ENCODE measurements at regions not wholly inside any gene's neighbourhood (a gene's known extent, or its start where the extent isn't known, plus 50 kb on each side); places are given as distances from the start of the nearest gene placed in this dataset.

- Mint-ChIP-seq H3K36me3 (ENCODE audit: low read depth) (no peaks in the 10 kb centered on the region), H3K9me3 (no peaks in the 10 kb centered on the region), H3K4me3 (no peak overlapping the region)
Observed at GRCh38 chr15:38896647-38897046, 332.0 kb upstream of the RASGRP1 start.

GRCh38 chr15:38897551-38897950 lies 332.9 kb upstream of the RASGRP1 start:
- Mint-ChIP-seq H3K9me3 (no peaks in the 10 kb centered on the region), H3K27ac (no peak overlapping the region), H3K27me3 (ENCODE audit: low read depth) (no peaks in the 10 kb centered on the region), H3K36me3 (ENCODE audit: low read depth) (no peaks in the 10 kb centered on the region), H3K4me3 (no peak overlapping the region), H3K4me1 (ENCODE audit: low read depth) (no peaks in the 10 kb centered on the region)

More at GRCh38 chr15:38896647-38897046, 332.0 kb upstream of the RASGRP1 start:
- no peaks in the 10 kb centered on the region for H3K4me1 Mint-ChIP-seq (ENCODE audit: low read depth)
- no peak overlapping the region for H3K27ac Mint-ChIP-seq
- H3K27me3 Mint-ChIP-seq (ENCODE audit: low read depth): no peaks in the 10 kb centered on the region

GRCh38 chr15:38898236-38898635 lies 333.6 kb upstream of the RASGRP1 start:
- no peak overlapping the region for H3K27ac Mint-ChIP-seq
- no peaks in the 10 kb centered on the region for H3K4me1 Mint-ChIP-seq (ENCODE audit: low read depth)
- no peaks in the 10 kb centered on the region for H3K9me3 Mint-ChIP-seq
- no peaks in the 10 kb centered on the region for H3K36me3 Mint-ChIP-seq (ENCODE audit: low read depth)
- H3K27me3 Mint-ChIP-seq (ENCODE audit: low read depth): no peaks in the 10 kb centered on the region
- H3K4me3 Mint-ChIP-seq: no peak overlapping the region

GRCh38 chr15:38899300-38899699 lies 334.7 kb upstream of the RASGRP1 start:
- no peak overlapping the region for H3K4me3 Mint-ChIP-seq
- H3K4me1 Mint-ChIP-seq (ENCODE audit: low read depth): no peaks in the 10 kb centered on the region
- H3K36me3 Mint-ChIP-seq (ENCODE audit: low read depth): no peaks in the 10 kb centered on the region
- H3K9me3 Mint-ChIP-seq: no peaks in the 10 kb centered on the region
- H3K27me3 Mint-ChIP-seq (ENCODE audit: low read depth): peaks cover 3% of the 10 kb centered on the region
- H3K27ac Mint-ChIP-seq: no peak overlapping the region

GRCh38 chr15:38904298-38904697 lies 339.7 kb upstream of the RASGRP1 start:
- H3K36me3 Mint-ChIP-seq (ENCODE audit: low read depth): no peaks in the 10 kb centered on the region
- H3K4me3 Mint-ChIP-seq: no peak overlapping the region
- H3K27ac Mint-ChIP-seq: no peak overlapping the region
- H3K9me3 Mint-ChIP-seq: no peaks in the 10 kb centered on the region
- no peaks in the 10 kb centered on the region for H3K4me1 Mint-ChIP-seq (ENCODE audit: low read depth)
- peaks cover 8% of the 10 kb centered on the region for H3K27me3 Mint-ChIP-seq (ENCODE audit: low read depth)

- Mint-ChIP-seq H3K36me3 (ENCODE audit: low read depth) (no peaks in the 10 kb centered on the region), H3K4me1 (ENCODE audit: low read depth) (no peaks in the 10 kb centered on the region), H3K4me3 (no peak overlapping the region), H3K9me3 (no peaks in the 10 kb centered on the region), H3K27ac (no peak overlapping the region), H3K27me3 (ENCODE audit: low read depth) (peaks cover 13% of the 10 kb centered on the region)
Observed at GRCh38 chr15:38905632-38906031, 341.0 kb upstream of the RASGRP1 start.

- no peak overlapping the region for H3K4me3 Mint-ChIP-seq
- peaks cover 7% of the 10 kb centered on the region for H3K27me3 Mint-ChIP-seq (ENCODE audit: low read depth)
- no peaks in the 10 kb centered on the region for H3K36me3 Mint-ChIP-seq (ENCODE audit: low read depth)
- no peaks in the 10 kb centered on the region for H3K4me1 Mint-ChIP-seq (ENCODE audit: low read depth)
- H3K27ac Mint-ChIP-seq: no peak overlapping the region
- no peaks in the 10 kb centered on the region for H3K9me3 Mint-ChIP-seq
Observed at GRCh38 chr15:38920966-38921365, 356.4 kb upstream of the RASGRP1 start.

GRCh38 chr15:38921471-38921870 lies 356.9 kb upstream of the RASGRP1 start:
- no peak overlapping the region for H3K4me3 Mint-ChIP-seq
- H3K27me3 Mint-ChIP-seq (ENCODE audit: low read depth): peaks cover 7% of the 10 kb centered on the region
- H3K27ac Mint-ChIP-seq: no peak overlapping the region
- no peaks in the 10 kb centered on the region for H3K4me1 Mint-ChIP-seq (ENCODE audit: low read depth)
- no peaks in the 10 kb centered on the region for H3K36me3 Mint-ChIP-seq (ENCODE audit: low read depth)
- H3K9me3 Mint-ChIP-seq: no peaks in the 10 kb centered on the region

GRCh38 chr15:38928431-38928830 lies 363.8 kb upstream of the RASGRP1 start:
- Mint-ChIP-seq H3K4me3 (no peak overlapping the region), H3K4me1 (ENCODE audit: low read depth) (no peaks in the 10 kb centered on the region), H3K9me3 (no peaks in the 10 kb centered on the region)

GRCh38 chr15:38930851-38931572 lies 366.4 kb upstream of the RASGRP1 start:
- Mint-ChIP-seq H3K27ac (no peak overlapping the region), H3K36me3 (ENCODE audit: low read depth) (no peaks in the 10 kb centered on the region)

More at GRCh38 chr15:38928431-38928830, 363.8 kb upstream of the RASGRP1 start:
- Mint-ChIP-seq H3K27ac (no peak overlapping the region), H3K36me3 (ENCODE audit: low read depth) (no peaks in the 10 kb centered on the region), H3K27me3 (ENCODE audit: low read depth) (peaks cover 4% of the 10 kb centered on the region)

GRCh38 chr15:38941399-38941953 lies 376.9 kb upstream of the RASGRP1 start:
- Mint-ChIP-seq H3K27ac (no peak overlapping the region), H3K9me3 (no peaks in the 10 kb centered on the region), H3K36me3 (ENCODE audit: low read depth) (no peaks in the 10 kb centered on the region), H3K27me3 (ENCODE audit: low read depth) (peaks cover 6% of the 10 kb centered on the region), H3K4me1 (ENCODE audit: low read depth) (no peaks in the 10 kb centered on the region), H3K4me3 (no peak overlapping the region)

More at GRCh38 chr15:38930851-38931572, 366.4 kb upstream of the RASGRP1 start:
- Mint-ChIP-seq H3K4me3 (no peak overlapping the region), H3K27me3 (ENCODE audit: low read depth) (no peaks in the 10 kb centered on the region), H3K9me3 (no peaks in the 10 kb centered on the region), H3K4me1 (ENCODE audit: low read depth) (no peaks in the 10 kb centered on the region)

GRCh38 chr15:38944536-38944935 lies 379.9 kb upstream of the RASGRP1 start:
- no peaks in the 10 kb centered on the region for H3K36me3 Mint-ChIP-seq (ENCODE audit: low read depth)
- no peak overlapping the region for H3K27ac Mint-ChIP-seq
- H3K4me3 Mint-ChIP-seq: no peak overlapping the region
- H3K4me1 Mint-ChIP-seq (ENCODE audit: low read depth): no peaks in the 10 kb centered on the region
- H3K27me3 Mint-ChIP-seq (ENCODE audit: low read depth): peaks cover 10% of the 10 kb centered on the region
- no peaks in the 10 kb centered on the region for H3K9me3 Mint-ChIP-seq

GRCh38 chr15:38945551-38946298 lies 381.1 kb upstream of the RASGRP1 start:
- Mint-ChIP-seq H3K27me3 (ENCODE audit: low read depth) (peaks cover 10% of the 10 kb centered on the region), H3K4me3 (no peak overlapping the region), H3K4me1 (ENCODE audit: low read depth) (no peaks in the 10 kb centered on the region), H3K36me3 (ENCODE audit: low read depth) (no peaks in the 10 kb centered on the region), H3K9me3 (no peaks in the 10 kb centered on the region), H3K27ac (no peak overlapping the region)

GRCh38 chr15:38954090-38954489 lies 389.5 kb upstream of the RASGRP1 start:
- Mint-ChIP-seq H3K4me1 (ENCODE audit: low read depth) (no peaks in the 10 kb centered on the region), H3K27ac (no peak overlapping the region), H3K9me3 (no peaks in the 10 kb centered on the region)

GRCh38 chr15:38961456-38961855 lies 396.8 kb upstream of the RASGRP1 start:
- H3K27me3 Mint-ChIP-seq (ENCODE audit: low read depth): peaks cover 4% of the 10 kb centered on the region
- no peaks in the 10 kb centered on the region for H3K36me3 Mint-ChIP-seq (ENCODE audit: low read depth)
- no peaks in the 10 kb centered on the region for H3K4me1 Mint-ChIP-seq (ENCODE audit: low read depth)
- H3K4me3 Mint-ChIP-seq: no peak overlapping the region
- no peak overlapping the region for H3K27ac Mint-ChIP-seq
- H3K9me3 Mint-ChIP-seq: no peaks in the 10 kb centered on the region

More at GRCh38 chr15:38954090-38954489, 389.5 kb upstream of the RASGRP1 start:
- Mint-ChIP-seq H3K4me3 (no peak overlapping the region), H3K36me3 (ENCODE audit: low read depth) (no peaks in the 10 kb centered on the region), H3K27me3 (ENCODE audit: low read depth) (peaks cover 3% of the 10 kb centered on the region)

Data from T-helper 1 cell treated with Interleukin-12 subunit alpha and Interleukin-12 subunit beta and Interleukin-4 antibody, amounts not matched to agents 30 μg/mL and 1 μg/mL, for 36 hours (primary cell).